ENCODE measurements at regions not wholly inside any gene's neighbourhood (a gene's known extent, or its start where the extent isn't known, plus 50 kb on each side); places are given as distances from the start of the nearest gene placed in this dataset.

GRCh38 chr16:64712026-64712425 is 409.8 kb downstream of the CDH11 start:
- FAIRE-seq (no peak), ATAC-seq (no peak), DNase-seq (no peak)
- 58 to 70% methylated on average over 3 of the region's 3 CpGs for whole genome bisulfite sequencing, 2 donors
- Histone ChIP-seq H3K4me3 (no peak overlapping the region), H3K9me3 (no peaks in the 10 kb centered on the region), H3K36me3 (no peaks in the 10 kb centered on the region), H3K27me3 (no peaks in the 10 kb centered on the region), H3K27ac (no peak overlapping the region), H3K4me1 (no peaks in the 10 kb centered on the region)
- intact Hi-C loops (cut with DNase I), result no loop called here
- no peak for TF ChIP-seq CTCF (IDR thresholded peaks at IDR 0.05)

DNA sequence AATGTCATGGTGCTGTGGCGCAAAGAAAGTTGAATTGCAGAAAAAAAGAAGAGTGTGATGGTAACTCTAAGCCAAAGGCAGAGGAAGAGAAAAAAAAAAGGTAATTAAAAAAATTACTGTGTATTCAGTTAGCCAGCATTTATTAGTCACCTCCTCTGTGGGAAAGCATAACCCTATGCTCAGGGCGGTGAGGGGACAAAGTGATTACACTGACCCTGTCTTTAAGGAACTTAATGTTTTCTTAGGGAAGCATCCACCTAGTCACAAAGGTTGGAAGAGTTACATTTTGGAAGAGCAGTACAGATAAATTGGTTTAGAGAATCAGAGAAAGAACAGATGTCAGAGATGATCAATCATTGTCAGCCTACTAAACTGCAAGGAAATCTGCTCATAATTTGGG is 410.3 kb downstream of the CDH11 start:
- Histone ChIP-seq H3K27ac (no peak overlapping the region), H3K36me3 (no peaks in the 10 kb centered on the region), H3K27me3 (no peaks in the 10 kb centered on the region), H3K4me3 (no peak overlapping the region), H3K9me3 (no peaks in the 10 kb centered on the region), H3K4me1 (no peaks in the 10 kb centered on the region)
- DNase-seq, result no peak
- no peak for TF ChIP-seq CTCF (IDR thresholded peaks at IDR 0.05)
- no peak for ATAC-seq
- WGBS, 2 donors, result 66 to 69% methylated on average over 2 of the region's 2 CpGs
- intact Hi-C loops (cut with DNase I), result no loop called here
- FAIRE-seq, result no peak

GRCh38 chr16:64711026-64711425 is 410.8 kb downstream of the CDH11 start:
- intact Hi-C loops (cut with DNase I), result no loop called here
- Histone ChIP-seq H3K4me3 (no peak overlapping the region), H3K27me3 (no peaks in the 10 kb centered on the region), H3K4me1 (no peaks in the 10 kb centered on the region), H3K9me3 (no peaks in the 10 kb centered on the region), H3K36me3 (no peaks in the 10 kb centered on the region), H3K27ac (no peak overlapping the region)
- no peak for DNase-seq
- WGBS, 2 donors, result 62 to 69% methylated on average over 4 of the region's 4 CpGs
- no peak for TF ChIP-seq CTCF (IDR thresholded peaks at IDR 0.05)
- no peak for ATAC-seq
- no peak for FAIRE-seq

GRCh38 chr16:64705443-64705842 is 416.4 kb downstream of the CDH11 start:
- ATAC-seq, result no peak
- intact Hi-C loops (cut with DNase I), result no loop called here
- no peak for FAIRE-seq
- Histone ChIP-seq H3K9me3 (no peaks in the 10 kb centered on the region), H3K4me1 (no peaks in the 10 kb centered on the region), H3K27me3 (no peaks in the 10 kb centered on the region), H3K4me3 (no peak overlapping the region), H3K27ac (no peak overlapping the region), H3K36me3 (no peaks in the 10 kb centered on the region)
- WGBS, 2 donors, result 42 to 52% methylated on average over 2 of the region's 2 CpGs
- no peak for DNase-seq
- TF ChIP-seq CTCF (IDR thresholded peaks at IDR 0.05), result no peak

GRCh38 chr16:64704386-64704785 is 417.5 kb downstream of the CDH11 start:
- no peak for DNase-seq
- WGBS, 2 donors, result 65 to 77% methylated on average over 2 of the region's 2 CpGs
- no peaks in the 10 kb centered on the region for H3K36me3 ChIP-seq
- no peaks in the 10 kb centered on the region for H3K27me3 ChIP-seq
- no peaks in the 10 kb centered on the region for H3K9me3 ChIP-seq
- H3K27ac ChIP-seq, result no peak overlapping the region
- no peak for ATAC-seq
- FAIRE-seq, result no peak
- no peaks in the 10 kb centered on the region for H3K4me1 ChIP-seq
- no peak for TF ChIP-seq CTCF (IDR thresholded peaks at IDR 0.05)
- intact Hi-C loops (cut with DNase I), result no loop called here
- no peak overlapping the region for H3K4me3 ChIP-seq

Data from pancreas (tissue), 10 donors.